ENCODE measurements at regions not wholly inside any gene's neighbourhood (a gene's known extent, or its start where the extent isn't known, plus 50 kb on each side); places are given as distances from the start of the nearest gene placed in this dataset.

- ChIA-PET POLR2A (no interaction called here), CTCF (no interaction called here)
- Histone ChIP-seq H3K9me3 (ENCODE audit: control insufficient read depth, insufficient read depth, low read depth, low read length) (no peaks in the 10 kb centered on the region), H3K27ac (ENCODE audit: low read length) (no peak overlapping the region), H3K27me3 (ENCODE audit: control insufficient read depth, insufficient read depth, low read length) (no peaks in the 10 kb centered on the region), H3K4me3 (ENCODE audit: low read depth in 2 of 2, low read length in 2 of 2) (no peak overlapping the region), H3K4me1 (ENCODE audit: control insufficient read depth, insufficient read depth, low read length) (no peaks in the 10 kb centered on the region), H3K36me3 (ENCODE audit: control insufficient read depth, insufficient read depth, low read length) (no peaks in the 10 kb centered on the region)
- intact Hi-C loops (cut with micrococcal nuclease; ENCODE audit: unreplicated experiment) = no loop called here
- TF ChIP-seq SIN3A (IDR thresholded peaks at IDR 0.05; ENCODE audit: borderline replicate concordance, insufficient read depth, low read depth, low read length) (no peak), CTCF (IDR thresholded peaks at IDR 0.05) (no peak), POLR2AphosphoS5 (IDR thresholded peaks at IDR 0.05; ENCODE audit: low read depth, low read length) (no peak), TCF7L2 (IDR thresholded peaks at IDR 0.05; ENCODE audit: low read depth, low read length) (no peak), REST (IDR thresholded peaks at IDR 0.05; ENCODE audit: insufficient read depth in 1 of 2, low read depth in 2 of 2, low read length in 1 of 2) (no peak)
- DNase-seq (ENCODE audit: low read depth, low spot score) = no peak
- BruUV-seq (replicated peaks) = no TSS peak
- ATAC-seq = no peak
- in situ Hi-C loops (cut with HindIII; ENCODE audit: low pct_unique_long_range_greater_than_20kb, low sequenced_read_pairs) = no loop called here
Measured at GRCh38 chr4:120434756-120435155, 368.1 kb upstream of the MAD2L1 start.

GRCh38 chr4:120432301-120432860 lies 365.7 kb upstream of the MAD2L1 start:
- Histone ChIP-seq H3K4me3 (ENCODE audit: low read depth in 2 of 2, low read length in 2 of 2) (no peak overlapping the region), H3K27me3 (ENCODE audit: control insufficient read depth, insufficient read depth, low read length) (no peaks in the 10 kb centered on the region), H3K9me3 (ENCODE audit: control insufficient read depth, insufficient read depth, low read depth, low read length) (no peaks in the 10 kb centered on the region), H3K4me1 (ENCODE audit: control insufficient read depth, insufficient read depth, low read length) (no peaks in the 10 kb centered on the region), H3K27ac (ENCODE audit: low read length) (no peak overlapping the region), H3K36me3 (ENCODE audit: control insufficient read depth, insufficient read depth, low read length) (no peaks in the 10 kb centered on the region)
- BruUV-seq (replicated peaks) = no TSS peak
- in situ Hi-C loops (cut with HindIII; ENCODE audit: low pct_unique_long_range_greater_than_20kb, low sequenced_read_pairs) (no loop called here), intact Hi-C loops (cut with micrococcal nuclease; ENCODE audit: unreplicated experiment) (no loop called here)
- ChIA-PET POLR2A (no interaction called here), CTCF (no interaction called here)
- no peak for ATAC-seq
- no peak for DNase-seq (ENCODE audit: low read depth, low spot score)
- TF ChIP-seq SIN3A (IDR thresholded peaks at IDR 0.05; ENCODE audit: borderline replicate concordance, insufficient read depth, low read depth, low read length) = no peak
- no peak for TF ChIP-seq TCF7L2 (IDR thresholded peaks at IDR 0.05; ENCODE audit: low read depth, low read length)
- no peak for TF ChIP-seq REST (IDR thresholded peaks at IDR 0.05; ENCODE audit: insufficient read depth in 1 of 2, low read depth in 2 of 2, low read length in 1 of 2)
- TF ChIP-seq POLR2AphosphoS5 (IDR thresholded peaks at IDR 0.05; ENCODE audit: low read depth, low read length) = no peak
- TF ChIP-seq CTCF (IDR thresholded peaks at IDR 0.05) = no peak

All from Panc1 (cell line).